ENCODE measurements at regions not wholly inside any gene's neighbourhood (a gene's known extent, or its start where the extent isn't known, plus 50 kb on each side); places are given as distances from the start of the nearest gene placed in this dataset.
A peak's percentile ranks its signal among the peaks of the same experiment; 100 is the strongest.

GRCh38 chr18:22625406-22625805 lies 207.7 kb upstream of the CTAGE1 start:
- no peak for DNase-seq (ENCODE audit: low spot score)

- DNase-seq (ENCODE audit: low spot score) = no peak
Observed at GRCh38 chr18:22626771-22627170, 209.1 kb upstream of the CTAGE1 start.

GRCh38 chr18:22627506-22627905 lies 209.8 kb upstream of the CTAGE1 start:
- DNase-seq (ENCODE audit: low spot score) = no peak

GRCh38 chr18:22628795-22629510 lies 211.2 kb upstream of the CTAGE1 start:
- DNase-seq (ENCODE audit: low spot score) = no peak

GRCh38 chr18:22630980-22631379 lies 213.3 kb upstream of the CTAGE1 start:
- no peak for DNase-seq (ENCODE audit: low spot score)

- no peak for DNase-seq (ENCODE audit: low spot score)
Observed at GRCh38 chr18:22632191-22632590, 214.5 kb upstream of the CTAGE1 start.

- DNase-seq (ENCODE audit: low spot score) = no peak
Observed at GRCh38 chr18:22634464-22634863, 216.7 kb upstream of the CTAGE1 start.

GRCh38 chr18:22637787-22638186 lies 220.1 kb upstream of the CTAGE1 start:
- DNase-seq (ENCODE audit: low spot score) = peak; percentile 53

GRCh38 chr18:22639026-22639463 lies 221.3 kb upstream of the CTAGE1 start:
- DNase-seq (ENCODE audit: low spot score) = peak; percentile 42

GRCh38 chr18:22639561-22639960 lies 221.8 kb upstream of the CTAGE1 start:
- DNase-seq (ENCODE audit: low spot score) = no peak

- DNase-seq (ENCODE audit: low spot score) = no peak
Observed at GRCh38 chr18:22640281-22640842, 222.6 kb upstream of the CTAGE1 start.

GRCh38 chr18:22641958-22642357 lies 224.2 kb upstream of the CTAGE1 start:
- no peak for DNase-seq (ENCODE audit: low spot score)

GRCh38 chr18:22643731-22644130 lies 226.0 kb upstream of the CTAGE1 start:
- DNase-seq (ENCODE audit: low spot score) = no peak

GRCh38 chr18:22650247-22650646 lies 232.5 kb upstream of the CTAGE1 start:
- no peak for DNase-seq (ENCODE audit: low spot score)

- no peak for DNase-seq (ENCODE audit: low spot score)
Observed at GRCh38 chr18:22657619-22658018, 239.9 kb upstream of the CTAGE1 start.

- no peak for DNase-seq (ENCODE audit: low spot score)
Observed at GRCh38 chr18:22658318-22658717, 240.6 kb upstream of the CTAGE1 start.

- no peak for DNase-seq (ENCODE audit: low spot score)
Observed at GRCh38 chr18:22663378-22663777, 245.7 kb upstream of the CTAGE1 start.

GRCh38 chr18:22666411-22666940 lies 248.8 kb upstream of the CTAGE1 start:
- DNase-seq (ENCODE audit: low spot score) = no peak

GRCh38 chr18:22667156-22667555 lies 249.4 kb upstream of the CTAGE1 start:
- DNase-seq (ENCODE audit: low spot score) = no peak

- peak; percentile 52 for DNase-seq (ENCODE audit: low spot score)
Observed at GRCh38 chr18:22667616-22668422, 250.1 kb upstream of the CTAGE1 start.

- DNase-seq (ENCODE audit: low spot score) = no peak
Observed at GRCh38 chr18:22668496-22668895, 250.8 kb upstream of the CTAGE1 start.

GRCh38 chr18:22670914-22671313 lies 253.2 kb upstream of the CTAGE1 start:
- no peak for DNase-seq (ENCODE audit: low spot score)

All from AG20443 (cell line).